AG09309 (cell line): ENCODE measurements at regions not wholly inside any gene's neighbourhood (a gene's known extent, or its start where the extent isn't known, plus 50 kb on each side); places are given as distances from the start of the nearest gene placed in this dataset.

Source experiments
- DNase-seq: peaks from one replicate; pipeline ENCODE4 v3.0.0-alpha.2; 2010; ENCODE audit warnings: low read depth
- H3K4me3 ChIP-seq: 2 replicates; pipeline ENCODE4 v1.5.1; 2011; ENCODE audit warnings: mild to moderate bottlenecking, low read depth, low read length, moderate library complexity; ENCODE audit not compliant: control insufficient read depth
- CTCF ChIP-seq: IDR thresholded peaks from 2 replicates; pipeline ENCODE4 v1.5.1; 2011; ENCODE audit warnings: mild to moderate bottlenecking, low read depth, low read length, inconsistent platforms; ENCODE audit not compliant: insufficient read depth, control insufficient read depth; ENCODE audit errors: missing control alignments

- no peak for DNase-seq
- TF ChIP-seq CTCF, result no peak
- no peak overlapping the region for H3K4me3 ChIP-seq
These were observed 1403.1 kb upstream of the ALCAM start for GRCh38 chr3:103963599-103963998.

GRCh38 chr3:103965764-103966163, 1400.9 kb upstream of the ALCAM start:
- no peak for DNase-seq
- no peak for TF ChIP-seq CTCF
- no peak overlapping the region for H3K4me3 ChIP-seq

GRCh38 chr3:103966749-103967148, 1400.0 kb upstream of the ALCAM start:
- DNase-seq, result no peak
- H3K4me3 ChIP-seq, result no peak overlapping the region
- no peak for TF ChIP-seq CTCF

GRCh38 chr3:103968131-103968530, 1398.6 kb upstream of the ALCAM start:
- TF ChIP-seq CTCF, result no peak
- DNase-seq, result no peak
- no peak overlapping the region for H3K4me3 ChIP-seq

GRCh38 chr3:103968751-103969150, 1398.0 kb upstream of the ALCAM start:
- DNase-seq, result no peak
- H3K4me3 ChIP-seq, result no peak overlapping the region
- TF ChIP-seq CTCF, result no peak

- no peak for DNase-seq
- no peak overlapping the region for H3K4me3 ChIP-seq
- TF ChIP-seq CTCF, result no peak
These were observed 1389.8 kb upstream of the ALCAM start for GRCh38 chr3:103976931-103977339.

- DNase-seq, result no peak
- no peak overlapping the region for H3K4me3 ChIP-seq
- TF ChIP-seq CTCF, result no peak
These were observed 1389.3 kb upstream of the ALCAM start for GRCh38 chr3:103977417-103977816.
